ENCODE measurements at regions not wholly inside any gene's neighbourhood (a gene's known extent, or its start where the extent isn't known, plus 50 kb on each side); places are given as distances from the start of the nearest gene placed in this dataset.

GRCh38 chr2:75865083-75865482 lies 154.4 kb upstream of the GCFC2 start (continued):
- TF ChIP-seq ZNF609 (CRISPR knock-in tag; IDR thresholded peaks at IDR 0.05; ENCODE audit: borderline replicate concordance) (no peak), IKZF4 (CRISPR knock-in tag; IDR thresholded peaks at IDR 0.05; ENCODE audit: borderline replicate concordance, low read depth, not compliant biosample characterization) (no peak), ZNF318 (CRISPR knock-in tag; IDR thresholded peaks at IDR 0.05) (no peak), ZFYVE20 (CRISPR knock-in tag; IDR thresholded peaks at IDR 0.05; ENCODE audit: borderline replicate concordance, low read depth) (no peak), ZNF570 (CRISPR knock-in tag; IDR thresholded peaks at IDR 0.05; ENCODE audit: borderline replicate concordance) (no peak), SP4 (CRISPR knock-in tag; IDR thresholded peaks at IDR 0.05) (no peak), BATF2 (CRISPR knock-in tag; IDR thresholded peaks at IDR 0.05) (no peak), CHCHD3 (CRISPR knock-in tag; IDR thresholded peaks at IDR 0.05) (no peak), NR2F2 (IDR thresholded peaks at IDR 0.05; ENCODE audit: borderline replicate concordance, low read depth) (no peak)
